Hematopoietic multipotent progenitor cell treated with erythropoietin and hydrocortisone succinate and interleukin-3 and kit ligand, for 17 days (in vitro differentiated cells): ENCODE measurements at regions not wholly inside any gene's neighbourhood (a gene's known extent, or its start where the extent isn't known, plus 50 kb on each side); places are given as distances from the start of the nearest gene placed in this dataset.

Source experiments
- DNase-seq: peaks from one replicate; pipeline ENCODE4 v3.0.0-alpha.2; 2015; ENCODE audit warnings: low spot score

GRCh38 chr7:155360495-155361345, 63.0 kb downstream of the INSIG1 start:
- no peak for DNase-seq

DNA sequence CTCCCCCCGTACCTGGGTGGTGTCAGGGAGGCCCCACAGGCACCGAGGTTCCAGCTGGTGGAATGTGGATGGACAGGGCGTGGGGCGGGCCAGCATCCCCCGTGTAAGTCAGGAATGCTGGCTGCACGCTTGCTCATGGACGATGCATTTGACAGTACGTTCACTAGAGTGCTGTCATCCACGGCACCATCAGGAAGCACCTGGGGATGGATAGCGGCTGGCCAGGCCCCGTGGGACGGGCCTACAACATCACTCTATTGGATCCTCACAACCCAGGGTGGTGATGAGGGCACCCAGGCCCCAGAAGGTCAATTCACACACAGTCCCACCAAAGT, 63.6 kb downstream of the INSIG1 start:
- DNase-seq: no peak

- no peak for DNase-seq
These were observed 64.3 kb downstream of the INSIG1 start for GRCh38 chr7:155361947-155362346.

- no peak for DNase-seq
These were observed 64.9 kb downstream of the INSIG1 start for GRCh38 chr7:155362380-155363145.

- no peak for DNase-seq
These were observed 65.5 kb downstream of the INSIG1 start for GRCh38 chr7:155363146-155363539.

DNA sequence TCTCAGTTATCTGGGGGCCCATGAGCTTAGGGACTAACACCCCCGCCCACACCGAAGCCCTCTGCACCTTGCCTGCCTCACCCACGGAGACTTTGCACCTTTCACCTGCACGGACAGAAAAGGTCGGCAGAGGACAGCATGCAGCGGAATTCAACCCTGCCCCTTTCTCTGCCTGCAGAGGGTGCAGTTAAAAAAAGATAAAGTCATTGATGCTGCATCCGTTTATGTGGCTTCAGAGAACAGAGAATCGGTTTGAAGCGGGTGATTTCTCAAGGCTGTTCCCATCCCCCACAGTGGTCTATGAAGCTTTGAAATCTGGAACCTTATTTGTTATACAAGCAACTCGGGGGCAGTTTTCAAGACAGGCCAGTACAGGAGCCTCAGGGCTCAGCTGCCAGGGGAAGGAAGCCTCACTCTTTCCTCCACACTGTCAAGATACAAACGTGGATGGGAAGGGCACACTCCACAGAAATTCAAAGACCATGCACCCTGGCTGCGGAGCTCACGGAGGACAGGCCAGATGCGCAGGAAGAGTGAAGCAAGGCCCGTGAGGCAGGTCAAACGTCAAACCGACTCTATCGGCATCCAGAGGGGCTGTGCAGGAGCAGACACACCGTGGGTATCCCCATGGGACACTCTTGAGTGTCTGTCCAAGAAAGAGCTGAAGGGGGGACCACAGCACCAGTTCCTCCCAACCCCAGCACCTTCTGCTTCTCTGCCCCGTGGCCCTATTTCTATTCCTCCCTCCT, 66.3 kb downstream of the INSIG1 start:
- no peak for DNase-seq

GRCh38 chr7:155365146-155365874, 67.6 kb downstream of the INSIG1 start:
- DNase-seq: no peak

- no peak for DNase-seq
These were observed 71.4 kb downstream of the INSIG1 start for GRCh38 chr7:155368894-155369600.

DNA sequence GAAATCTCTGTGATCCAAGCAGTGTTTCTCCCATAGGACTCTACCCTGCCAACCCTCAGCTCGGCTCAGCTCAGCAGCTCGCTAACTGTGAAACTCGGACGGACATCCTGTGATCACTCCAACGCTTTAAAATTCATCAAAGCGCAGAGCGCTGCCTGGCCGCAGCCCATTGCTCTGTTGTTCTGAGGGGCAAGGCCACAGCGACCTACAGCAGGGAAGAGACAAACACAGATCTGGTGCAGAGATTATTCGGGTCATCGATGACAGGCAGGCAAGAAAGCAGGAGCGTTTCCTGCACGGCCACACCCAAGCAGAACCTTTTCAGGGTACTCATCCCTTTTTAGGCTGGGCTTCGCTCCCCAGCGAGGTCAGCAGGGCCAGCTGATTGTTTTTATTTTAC, 72.1 kb downstream of the INSIG1 start:
- DNase-seq: no peak

- DNase-seq: no peak
These were observed 73.7 kb downstream of the INSIG1 start for GRCh38 chr7:155371331-155371883.

DNA sequence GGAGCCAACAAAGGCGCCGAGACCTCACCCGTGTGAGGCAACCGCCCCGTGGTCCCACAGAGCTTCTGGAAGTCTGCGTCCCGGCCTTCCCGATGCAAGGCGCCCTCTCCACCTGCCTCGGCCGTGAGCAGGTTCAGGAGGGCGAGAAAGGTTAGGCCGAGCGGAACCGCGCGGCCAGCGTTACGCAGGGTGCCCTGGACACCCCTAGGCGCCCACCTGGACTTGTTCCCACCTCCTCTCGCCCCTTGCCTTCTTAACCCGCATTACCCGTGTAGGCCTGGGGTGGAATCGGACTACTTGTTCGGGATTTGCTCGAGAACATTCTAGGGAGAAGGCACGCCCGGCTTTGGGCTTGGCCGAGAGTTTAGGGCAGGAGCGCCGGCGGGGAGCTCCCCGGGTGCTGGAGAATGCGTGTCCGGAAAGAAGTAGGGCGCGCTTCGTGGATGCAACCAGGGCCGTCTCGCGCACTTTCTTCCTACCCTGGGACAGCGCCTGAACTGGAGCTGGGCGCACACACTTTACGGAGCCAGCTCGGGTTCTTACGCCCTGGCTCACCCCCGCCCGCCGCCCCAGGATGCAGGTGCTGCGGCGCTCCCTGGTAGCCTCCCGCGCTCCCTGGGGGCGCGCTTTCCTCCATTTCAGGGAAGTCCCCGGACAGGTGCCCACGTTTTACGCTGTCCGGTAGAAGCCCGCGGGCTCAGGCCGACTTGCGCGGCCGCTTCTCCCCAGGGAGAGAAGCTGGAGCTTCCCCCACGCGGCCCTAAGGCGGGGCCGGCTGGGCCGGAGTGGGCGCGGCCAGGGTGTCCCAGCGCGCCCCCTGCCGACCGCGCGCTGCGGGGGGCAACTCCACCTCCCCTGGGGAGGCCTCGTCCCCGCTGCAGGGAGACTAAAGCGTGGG, 74.5 kb downstream of the INSIG1 start:
- no peak for DNase-seq

- DNase-seq: no peak
These were observed 75.2 kb downstream of the INSIG1 start for GRCh38 chr7:155372782-155373358.

- DNase-seq: no peak
These were observed 75.9 kb downstream of the INSIG1 start for GRCh38 chr7:155373359-155374273.

- DNase-seq: no peak
These were observed 76.9 kb downstream of the INSIG1 start for GRCh38 chr7:155374276-155375252.

DNA sequence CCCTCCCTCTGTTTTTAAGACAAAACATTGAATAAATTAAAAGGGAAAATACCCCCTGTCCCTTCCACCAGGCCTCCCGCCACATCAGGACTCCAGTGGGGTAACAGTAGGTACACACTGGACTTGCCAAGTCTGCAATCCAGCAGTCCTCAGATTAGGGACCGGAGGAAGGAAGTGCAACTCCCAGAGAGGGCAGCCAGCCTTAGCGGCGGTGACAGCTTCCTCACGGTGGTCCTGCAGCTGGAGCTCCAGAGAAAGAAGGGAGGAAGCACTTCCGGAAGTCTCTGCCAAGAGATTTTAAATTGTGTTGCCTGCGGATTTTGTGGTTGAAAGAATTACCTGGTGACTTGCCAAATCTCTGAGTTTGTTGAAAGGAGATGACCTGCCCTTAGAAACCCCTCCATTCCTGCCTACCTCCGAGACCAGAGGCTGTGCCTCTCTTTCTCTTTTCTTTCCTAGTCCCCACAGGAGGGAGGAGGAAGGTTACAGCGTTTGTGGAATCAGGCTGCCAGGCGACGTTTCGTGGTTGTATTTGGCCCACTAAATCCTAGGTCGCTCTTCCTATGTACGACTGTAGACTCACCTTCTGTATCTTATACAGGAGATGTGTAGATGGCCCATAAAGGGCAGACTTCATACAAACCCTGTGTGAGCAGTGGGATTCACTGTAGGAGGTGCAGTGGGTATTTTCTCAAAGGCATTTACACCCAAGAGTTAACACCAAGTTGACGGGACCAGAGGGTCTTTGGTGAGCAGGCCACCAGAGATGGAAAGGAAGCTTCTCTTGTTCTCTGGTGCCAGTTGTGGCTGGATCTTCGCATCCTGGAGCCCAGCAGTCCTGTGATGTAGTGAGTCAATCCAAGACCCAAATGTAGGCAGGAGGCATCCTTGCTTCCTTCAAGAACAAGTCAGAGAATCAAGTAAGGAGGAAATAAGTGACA, 77.9 kb downstream of the INSIG1 start:
- no peak for DNase-seq
